HG02852 (cell line): ENCODE measurements at regions not wholly inside any gene's neighbourhood (a gene's known extent, or its start where the extent isn't known, plus 50 kb on each side); places are given as distances from the start of the nearest gene placed in this dataset.

Source experiments
- ATAC-seq: cut with Tn5 transposase; IDR thresholded peaks from one replicate; pipeline ENCODE4 v1.9.1; 2021; ENCODE audit warnings: mild to moderate bottlenecking, moderate library complexity; ENCODE audit not compliant: unreplicated experiment

GRCh38 chr6:164507206-164507940 is 802.0 kb downstream of the C6orf118 start:
- ATAC-seq, result peak; percentile 89

- no peak for ATAC-seq
These were observed 804.0 kb downstream of the C6orf118 start for GRCh38 chr6:164505425-164505824.

- ATAC-seq, result no peak
These were observed 806.6 kb downstream of the C6orf118 start for GRCh38 chr6:164502833-164503232.

- no peak for ATAC-seq
These were observed 813.4 kb downstream of the C6orf118 start for GRCh38 chr6:164495882-164496495.

GRCh38 chr6:164478426-164478825 is 831.0 kb downstream of the C6orf118 start:
- no peak for ATAC-seq

- ATAC-seq, result no peak
These were observed 831.6 kb downstream of the C6orf118 start for GRCh38 chr6:164477790-164478189.

- ATAC-seq, result no peak
These were observed 832.3 kb downstream of the C6orf118 start for GRCh38 chr6:164477101-164477500.

GRCh38 chr6:164469276-164469949 is 840.0 kb downstream of the C6orf118 start:
- no peak for ATAC-seq

GRCh38 chr6:164455835-164456234 is 853.6 kb downstream of the C6orf118 start:
- ATAC-seq, result no peak

GRCh38 chr6:164453835-164454234 is 855.6 kb downstream of the C6orf118 start:
- ATAC-seq, result no peak

GRCh38 chr6:164442572-164442971 is 866.8 kb downstream of the C6orf118 start:
- ATAC-seq, result no peak

- ATAC-seq, result no peak
These were observed 870.1 kb downstream of the C6orf118 start for GRCh38 chr6:164439331-164439730.

- ATAC-seq, result no peak
These were observed 872.4 kb downstream of the C6orf118 start for GRCh38 chr6:164436976-164437375.

- no peak for ATAC-seq
These were observed 881.5 kb downstream of the C6orf118 start for GRCh38 chr6:164427728-164428402.

- ATAC-seq, result no peak
These were observed 884.9 kb downstream of the C6orf118 start for GRCh38 chr6:164424489-164424888.

- ATAC-seq, result no peak
These were observed 890.3 kb downstream of the C6orf118 start for GRCh38 chr6:164419099-164419498.

- no peak for ATAC-seq
These were observed 891.2 kb downstream of the C6orf118 start for GRCh38 chr6:164418262-164418588.

GRCh38 chr6:164417537-164418261 is 891.7 kb downstream of the C6orf118 start:
- ATAC-seq, result no peak

- no peak for ATAC-seq
These were observed 893.4 kb downstream of the C6orf118 start for GRCh38 chr6:164415832-164416563.

- ATAC-seq, result no peak
These were observed 894.7 kb downstream of the C6orf118 start for GRCh38 chr6:164414695-164415094.
